DMS153 treated with DMSO at 0.1 percent for 48 hours (cell line): ENCODE measurements at regions not wholly inside any gene's neighbourhood (a gene's known extent, or its start where the extent isn't known, plus 50 kb on each side); places are given as distances from the start of the nearest gene placed in this dataset.

ENCODE experiments used
- DNase-seq: peaks from one replicate; lab custom pipeline; 2025; ENCODE audit not compliant: unreplicated experiment; lab: John Stamatoyannopoulos, UW

- DNase-seq: no peak
Measured at GRCh38 chr5:68529581-68529980, 314.0 kb downstream of the PIK3R1 start.

GRCh38 chr5:68531970-68532369 lies 316.4 kb downstream of the PIK3R1 start:
- no peak for DNase-seq

- DNase-seq: no peak
Measured at GRCh38 chr5:68533051-68533450, 317.5 kb downstream of the PIK3R1 start.

GRCh38 chr5:68533571-68534084 lies 318.1 kb downstream of the PIK3R1 start:
- peak; percentile 58 for DNase-seq

- peak; percentile 58 for DNase-seq
Measured at GRCh38 chr5:68534131-68534940, 318.8 kb downstream of the PIK3R1 start.

- no peak for DNase-seq
Measured at GRCh38 chr5:68534956-68535520, 319.5 kb downstream of the PIK3R1 start.

GRCh38 chr5:68538814-68539420 lies 323.4 kb downstream of the PIK3R1 start:
- DNase-seq: no peak

GRCh38 chr5:68540798-68541590 lies 325.4 kb downstream of the PIK3R1 start:
- no peak for DNase-seq

GRCh38 chr5:68542207-68542606 lies 326.7 kb downstream of the PIK3R1 start:
- DNase-seq: no peak

GRCh38 chr5:68543212-68543611 lies 327.7 kb downstream of the PIK3R1 start:
- DNase-seq: no peak

GRCh38 chr5:68544091-68544647 lies 328.6 kb downstream of the PIK3R1 start:
- DNase-seq: no peak

GRCh38 chr5:68544648-68545552 lies 329.3 kb downstream of the PIK3R1 start:
- DNase-seq: peak; percentile 61

- peak; percentile 69 for DNase-seq
Measured at GRCh38 chr5:68545636-68546295, 330.2 kb downstream of the PIK3R1 start.

- DNase-seq: no peak
Measured at GRCh38 chr5:68547056-68547455, 331.5 kb downstream of the PIK3R1 start.

GRCh38 chr5:68547622-68548021 lies 332.1 kb downstream of the PIK3R1 start:
- no peak for DNase-seq

GRCh38 chr5:68548959-68549676 lies 333.6 kb downstream of the PIK3R1 start:
- no peak for DNase-seq

- DNase-seq: no peak
Measured at GRCh38 chr5:68550015-68550414, 334.5 kb downstream of the PIK3R1 start.

- no peak for DNase-seq
Measured at GRCh38 chr5:68551436-68551835, 335.9 kb downstream of the PIK3R1 start.
